ENCODE measurements at regions not wholly inside any gene's neighbourhood (a gene's known extent, or its start where the extent isn't known, plus 50 kb on each side); places are given as distances from the start of the nearest gene placed in this dataset.

- no peaks in the 10 kb centered on the region for H3K36me3 ChIP-seq (ENCODE audit: control insufficient read depth in 2 of 2, insufficient read depth in 1 of 2, low read length in 2 of 2)
- TF ChIP-seq, protein P1, sequence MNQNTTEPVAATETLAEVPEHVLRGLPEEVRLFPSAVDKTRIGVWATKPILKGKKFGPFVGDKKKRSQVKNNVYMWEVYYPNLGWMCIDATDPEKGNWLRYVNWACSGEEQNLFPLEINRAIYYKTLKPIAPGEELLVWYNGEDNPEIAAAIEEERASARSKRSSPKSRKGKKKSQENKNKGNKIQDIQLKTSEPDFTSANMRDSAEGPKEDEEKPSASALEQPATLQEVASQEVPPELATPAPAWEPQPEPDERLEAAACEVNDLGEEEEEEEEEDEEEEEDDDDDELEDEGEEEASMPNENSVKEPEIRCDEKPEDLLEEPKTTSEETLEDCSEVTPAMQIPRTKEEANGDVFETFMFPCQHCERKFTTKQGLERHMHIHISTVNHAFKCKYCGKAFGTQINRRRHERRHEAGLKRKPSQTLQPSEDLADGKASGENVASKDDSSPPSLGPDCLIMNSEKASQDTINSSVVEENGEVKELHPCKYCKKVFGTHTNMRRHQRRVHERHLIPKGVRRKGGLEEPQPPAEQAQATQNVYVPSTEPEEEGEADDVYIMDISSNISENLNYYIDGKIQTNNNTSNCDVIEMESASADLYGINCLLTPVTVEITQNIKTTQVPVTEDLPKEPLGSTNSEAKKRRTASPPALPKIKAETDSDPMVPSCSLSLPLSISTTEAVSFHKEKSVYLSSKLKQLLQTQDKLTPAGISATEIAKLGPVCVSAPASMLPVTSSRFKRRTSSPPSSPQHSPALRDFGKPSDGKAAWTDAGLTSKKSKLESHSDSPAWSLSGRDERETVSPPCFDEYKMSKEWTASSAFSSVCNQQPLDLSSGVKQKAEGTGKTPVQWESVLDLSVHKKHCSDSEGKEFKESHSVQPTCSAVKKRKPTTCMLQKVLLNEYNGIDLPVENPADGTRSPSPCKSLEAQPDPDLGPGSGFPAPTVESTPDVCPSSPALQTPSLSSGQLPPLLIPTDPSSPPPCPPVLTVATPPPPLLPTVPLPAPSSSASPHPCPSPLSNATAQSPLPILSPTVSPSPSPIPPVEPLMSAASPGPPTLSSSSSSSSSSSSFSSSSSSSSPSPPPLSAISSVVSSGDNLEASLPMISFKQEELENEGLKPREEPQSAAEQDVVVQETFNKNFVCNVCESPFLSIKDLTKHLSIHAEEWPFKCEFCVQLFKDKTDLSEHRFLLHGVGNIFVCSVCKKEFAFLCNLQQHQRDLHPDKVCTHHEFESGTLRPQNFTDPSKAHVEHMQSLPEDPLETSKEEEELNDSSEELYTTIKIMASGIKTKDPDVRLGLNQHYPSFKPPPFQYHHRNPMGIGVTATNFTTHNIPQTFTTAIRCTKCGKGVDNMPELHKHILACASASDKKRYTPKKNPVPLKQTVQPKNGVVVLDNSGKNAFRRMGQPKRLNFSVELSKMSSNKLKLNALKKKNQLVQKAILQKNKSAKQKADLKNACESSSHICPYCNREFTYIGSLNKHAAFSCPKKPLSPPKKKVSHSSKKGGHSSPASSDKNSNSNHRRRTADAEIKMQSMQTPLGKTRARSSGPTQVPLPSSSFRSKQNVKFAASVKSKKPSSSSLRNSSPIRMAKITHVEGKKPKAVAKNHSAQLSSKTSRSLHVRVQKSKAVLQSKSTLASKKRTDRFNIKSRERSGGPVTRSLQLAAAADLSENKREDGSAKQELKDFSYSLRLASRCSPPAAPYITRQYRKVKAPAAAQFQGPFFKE (tag by site-specific recombination; IDR thresholded peaks at IDR 0.05; ENCODE audit: borderline replicate concordance): no peak
- TF ChIP-seq ZNF324 (tag by site-specific recombination; IDR thresholded peaks at IDR 0.05) (no peak), SP2 (tag by site-specific recombination; IDR thresholded peaks at IDR 0.05) (no peak), MEIS1 (CRISPR knock-in tag; IDR thresholded peaks at IDR 0.05; ENCODE audit: borderline replicate concordance) (no peak), ZNF404 (tag by site-specific recombination; IDR thresholded peaks at IDR 0.05) (no peak), ZNF791 (tag by site-specific recombination; IDR thresholded peaks at IDR 0.05) (no peak), ZNF354C (tag by site-specific recombination; IDR thresholded peaks at IDR 0.05; ENCODE audit: borderline replicate concordance, low read depth) (no peak), RBAK (tag by site-specific recombination; IDR thresholded peaks at IDR 0.05) (no peak), ZNF654 (tag by site-specific recombination; IDR thresholded peaks at IDR 0.05; ENCODE audit: low read depth) (no peak)
- H3K4me3 ChIP-seq (ENCODE audit: low read depth, low read length): no peak overlapping the region
- H3K9me3 ChIP-seq (ENCODE audit: control insufficient read depth, insufficient read depth, low read depth, low read length): no peaks in the 10 kb centered on the region; the same call in 1 of the 2 replicates
- no peaks in the 10 kb centered on the region for H3K4me1 ChIP-seq (ENCODE audit: control insufficient read depth, insufficient read depth, low read length)
- ChIA-PET CTCF (interaction anchor here (0.6 kb wide), 1 partner anchor 88 kb away, joined by 4 read pairs; no protein-coding TSS in a partner anchor), POLR2A (no interaction called here)
- no peak overlapping the region for H3K27ac ChIP-seq (ENCODE audit: extremely low read depth, low read depth, low read length)
These were observed 239.1 kb upstream of the SGO1 start for GRCh38 chr3:20425138-20425537.

- Histone ChIP-seq H3K4me3 (ENCODE audit: low read depth, low read length) (no peak overlapping the region), H3K36me3 (ENCODE audit: control insufficient read depth in 2 of 2, insufficient read depth in 1 of 2, low read length in 2 of 2) (no peaks in the 10 kb centered on the region), H3K4me1 (ENCODE audit: control insufficient read depth, insufficient read depth, low read length) (no peaks in the 10 kb centered on the region), H3K27ac (ENCODE audit: extremely low read depth, low read depth, low read length) (no peak overlapping the region), H3K9me3 (ENCODE audit: control insufficient read depth, insufficient read depth, low read depth, low read length) (no peaks in the 10 kb centered on the region; the same call in 1 of the 2 replicates)
- ChIA-PET CTCF (no interaction called here), POLR2A (no interaction called here)
- TF ChIP-seq ZNF558 (tag by site-specific recombination; IDR thresholded peaks at IDR 0.05) (no peak), ZNF548 (tag by site-specific recombination; IDR thresholded peaks at IDR 0.05) (no peak), PATZ1 (tag by site-specific recombination; IDR thresholded peaks at IDR 0.05) (no peak), WT1 (tag by site-specific recombination; IDR thresholded peaks at IDR 0.05) (no peak), ZNF521 (tag by site-specific recombination; IDR thresholded peaks at IDR 0.05) (no peak), ZNF677 (tag by site-specific recombination; IDR thresholded peaks at IDR 0.05) (no peak), ZNF747 (tag by site-specific recombination; IDR thresholded peaks at IDR 0.05) (no peak), ZBTB1 (tag by site-specific recombination; IDR thresholded peaks at IDR 0.05) (no peak), ZFHX2 (tag by site-specific recombination; conservative IDR thresholded peaks at IDR 0.05) (no peak), KLF9 (tag by site-specific recombination; IDR thresholded peaks at IDR 0.05; ENCODE audit: low read depth) (no peak), KLF7 (tag by site-specific recombination; IDR thresholded peaks at IDR 0.05; ENCODE audit: borderline replicate concordance) (no peak), ZNF416 (tag by site-specific recombination; IDR thresholded peaks at IDR 0.05) (no peak)
- TF ChIP-seq, protein P2, sequence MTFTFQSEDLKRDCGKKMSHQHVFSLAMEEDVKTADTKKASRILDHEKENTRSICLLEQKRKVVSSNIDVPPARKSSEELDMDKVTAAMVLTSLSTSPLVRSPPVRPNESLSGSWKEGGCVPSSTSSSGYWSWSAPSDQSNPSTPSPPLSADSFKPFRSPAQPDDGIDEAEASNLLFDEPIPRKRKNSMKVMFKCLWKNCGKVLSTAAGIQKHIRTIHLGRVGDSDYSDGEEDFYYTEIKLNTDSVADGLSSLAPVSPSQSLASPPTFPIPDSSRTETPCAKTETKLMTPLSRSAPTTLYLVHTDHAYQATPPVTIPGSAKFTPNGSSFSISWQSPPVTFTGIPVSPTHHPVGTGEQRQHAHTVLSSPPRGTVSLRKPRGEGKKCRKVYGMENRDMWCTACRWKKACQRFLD (tag by site-specific recombination; IDR thresholded peaks at IDR 0.05): no peak
These were observed 238.1 kb upstream of the SGO1 start for GRCh38 chr3:20424086-20424485.
